ENCODE measurements at regions not wholly inside any gene's neighbourhood (a gene's known extent, or its start where the extent isn't known, plus 50 kb on each side); places are given as distances from the start of the nearest gene placed in this dataset.

DNA sequence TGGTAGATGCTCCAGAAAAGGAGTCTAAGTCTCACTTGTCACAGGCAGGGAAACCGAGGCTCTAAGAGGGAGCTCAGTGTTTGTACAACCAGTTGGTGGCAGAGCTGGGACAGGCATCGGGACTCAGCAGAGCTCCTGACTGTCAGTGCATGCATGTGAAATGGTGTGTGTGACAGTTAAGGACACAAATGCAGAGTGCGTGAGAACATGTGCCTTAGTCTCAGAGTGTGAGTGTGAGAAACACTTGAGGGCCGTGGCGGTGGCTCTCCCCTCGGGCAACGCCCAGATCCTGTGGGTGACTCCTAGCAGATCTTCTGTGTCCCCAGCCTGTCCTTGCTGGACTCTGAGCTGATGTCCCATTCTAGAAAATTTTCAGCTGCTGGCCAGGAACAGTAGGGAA, 362.6 kb downstream of the MATN1 start:
- Histone ChIP-seq H3K9me3 (no peaks in the 10 kb centered on the region), H3K36me3 (no peaks in the 10 kb centered on the region), H3K4me1 (no peaks in the 10 kb centered on the region), H3K4me3 (no peak overlapping the region), H3K27ac (no peak overlapping the region), H3K27me3 (no peaks in the 10 kb centered on the region)
- no peak for DNase-seq
- intact Hi-C loops (cut with DNase I; ENCODE audit: low total_unique reads): no loop called here
- in situ Hi-C loops (cut with MboI; ENCODE audit: low sequenced_read_pairs in 4 of 4): loop anchor here in 2 of 4 donors (25.0 kb wide), 2 partner anchors 1098 to 1123 kb away; partner anchors contain the start of genes MECR (in 1 of the 2) and PTPRU (in 1 of the 2)
- TF ChIP-seq POLR2A (IDR thresholded peaks at IDR 0.05) (no peak), CTCF (IDR thresholded peaks at IDR 0.05 in 4 of 5, conservative IDR thresholded peaks at IDR 0.05 in 1 of 5) (no peak)
- no peak for ATAC-seq

- no peaks in the 10 kb centered on the region for H3K27me3 ChIP-seq
- DNase-seq: no peak
Observed at GRCh38 chr1:30360281-30360680, 363.1 kb downstream of the MATN1 start.

DNA sequence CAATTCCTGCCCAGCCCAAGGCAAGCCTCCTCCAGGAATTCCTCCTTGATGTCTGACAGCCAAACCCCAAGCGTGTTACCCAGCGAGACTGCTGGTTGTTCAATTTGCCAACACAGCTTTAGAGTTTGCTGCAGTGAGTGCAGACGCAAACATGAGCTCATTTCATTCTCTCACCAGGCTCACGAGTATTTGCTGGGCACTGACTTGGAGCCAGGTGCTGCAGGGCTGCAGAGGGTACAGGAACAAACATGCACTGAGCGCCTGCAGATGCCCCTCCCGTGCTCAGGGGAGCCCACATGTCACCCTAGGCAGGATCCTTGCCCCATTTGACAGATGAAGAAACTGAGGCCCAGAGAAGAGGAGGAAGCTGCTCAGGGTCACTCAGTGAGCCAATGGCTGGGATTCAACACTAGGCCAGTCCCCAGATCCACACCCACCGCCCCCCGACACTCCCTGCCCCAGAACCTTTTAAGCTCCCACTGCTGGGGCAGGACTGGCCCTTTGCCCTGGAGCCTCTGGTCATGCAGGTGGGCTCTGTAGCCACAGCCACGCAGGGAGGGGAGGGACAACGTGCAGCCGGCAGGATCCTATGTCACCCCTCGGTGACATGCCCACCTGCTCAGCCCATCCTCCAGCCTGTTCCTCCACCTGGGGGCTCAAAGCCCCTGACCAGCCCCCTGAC, 363.7 kb downstream of the MATN1 start:
- no peaks in the 10 kb centered on the region for H3K4me1 ChIP-seq
- H3K4me3 ChIP-seq: no peak overlapping the region
- DNase-seq (no peak), ATAC-seq (no peak)
- in situ Hi-C loops (cut with MboI; ENCODE audit: low sequenced_read_pairs in 4 of 4): loop anchor here in 2 of 4 donors (25.0 kb wide), 2 partner anchors 1097 to 1122 kb away; partner anchors contain the start of genes MECR (in 1 of the 2) and PTPRU (in 1 of the 2)
- H3K9me3 ChIP-seq: no peaks in the 10 kb centered on the region
- no peaks in the 10 kb centered on the region for H3K27me3 ChIP-seq
- intact Hi-C loops (cut with DNase I; ENCODE audit: low total_unique reads): no loop called here
- no peaks in the 10 kb centered on the region for H3K36me3 ChIP-seq
- no peak for TF ChIP-seq POLR2A (IDR thresholded peaks at IDR 0.05)
- no peak for TF ChIP-seq CTCF (IDR thresholded peaks at IDR 0.05 in 4 of 5, conservative IDR thresholded peaks at IDR 0.05 in 1 of 5)
- no peak overlapping the region for H3K27ac ChIP-seq

More at GRCh38 chr1:30360281-30360680, 363.1 kb downstream of the MATN1 start:
- Histone ChIP-seq H3K9me3 (no peaks in the 10 kb centered on the region), H3K27ac (no peak overlapping the region), H3K4me1 (no peaks in the 10 kb centered on the region), H3K36me3 (no peaks in the 10 kb centered on the region), H3K4me3 (no peak overlapping the region)
- intact Hi-C loops (cut with DNase I; ENCODE audit: low total_unique reads): no loop called here
- TF ChIP-seq POLR2A (IDR thresholded peaks at IDR 0.05) (no peak), CTCF (IDR thresholded peaks at IDR 0.05 in 4 of 5, conservative IDR thresholded peaks at IDR 0.05 in 1 of 5) (no peak)
- in situ Hi-C loops (cut with MboI; ENCODE audit: low sequenced_read_pairs in 4 of 4): loop anchor here in 2 of 4 donors (25.0 kb wide), 2 partner anchors 1098 to 1123 kb away; partner anchors contain the start of genes MECR (in 1 of the 2) and PTPRU (in 1 of the 2)
- ATAC-seq: no peak

DNA sequence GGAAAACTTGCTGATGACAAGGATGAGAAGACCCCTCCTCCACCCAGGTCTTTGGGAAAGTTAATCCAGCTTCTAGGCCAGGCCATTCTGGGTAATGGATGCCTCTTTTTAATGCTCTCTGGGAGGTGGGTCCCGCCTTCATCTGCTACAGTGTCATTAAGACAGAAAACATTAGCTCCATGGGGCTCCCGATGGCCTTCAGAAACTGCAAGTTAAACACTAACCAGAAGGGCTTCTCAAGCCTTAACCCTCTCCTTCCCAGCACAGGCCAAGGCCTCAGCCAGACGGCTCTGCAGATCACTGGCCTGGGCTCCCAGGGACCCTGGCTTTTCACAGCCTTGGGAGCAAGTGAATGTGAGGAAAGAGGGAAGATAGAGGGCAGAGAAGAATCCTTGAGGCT, 364.9 kb downstream of the MATN1 start:
- no peaks in the 10 kb centered on the region for H3K27me3 ChIP-seq
- H3K9me3 ChIP-seq: no peaks in the 10 kb centered on the region
- DNase-seq (no peak), ATAC-seq (no peak)
- no peaks in the 10 kb centered on the region for H3K4me1 ChIP-seq
- no peak overlapping the region for H3K27ac ChIP-seq
- intact Hi-C loops (cut with DNase I; ENCODE audit: low total_unique reads): no loop called here
- H3K4me3 ChIP-seq: no peak overlapping the region
- in situ Hi-C loops (cut with MboI; ENCODE audit: low sequenced_read_pairs in 4 of 4): loop anchor here in 2 of 4 donors (25.0 kb wide), 2 partner anchors 1096 to 1121 kb away; partner anchors contain the start of genes MECR (in 1 of the 2) and PTPRU (in 1 of the 2)
- TF ChIP-seq CTCF (IDR thresholded peaks at IDR 0.05 in 4 of 5, conservative IDR thresholded peaks at IDR 0.05 in 1 of 5) (no peak), POLR2A (IDR thresholded peaks at IDR 0.05) (no peak)
- no peaks in the 10 kb centered on the region for H3K36me3 ChIP-seq

Measured in gastrocnemius medialis (tissue), 4 donors.